Umbilical cord (tissue), 1 donor: ENCODE measurements at regions not wholly inside any gene's neighbourhood (a gene's known extent, or its start where the extent isn't known, plus 50 kb on each side); places are given as distances from the start of the nearest gene placed in this dataset.
"Not testable (repeated sequence)": the region's sequence is repeated elsewhere in the genome, so short reads cannot be mapped to it uniquely, and the experiment has no call there.

Experiments
- DNase-seq: peaks from one replicate; pipeline ENCODE4 v3.0.0-alpha.2; 2015; ENCODE audit warnings: low spot score

GRCh38 chr3:44128057-44128775, 113.5 kb upstream of the TOPAZ1 start:
- DNase-seq: no peak

GRCh38 chr3:44130249-44130648, 111.4 kb upstream of the TOPAZ1 start:
- no peak for DNase-seq

- DNase-seq: no peak
Measured at GRCh38 chr3:44132061-44132460, 109.6 kb upstream of the TOPAZ1 start.

- no peak for DNase-seq
Measured at GRCh38 chr3:44132593-44132992, 109.1 kb upstream of the TOPAZ1 start.

- DNase-seq: no peak
Measured at GRCh38 chr3:44136421-44136820, 105.3 kb upstream of the TOPAZ1 start.

- DNase-seq: no peak
Measured at GRCh38 chr3:44146073-44146472, 95.6 kb upstream of the TOPAZ1 start.

GRCh38 chr3:44159696-44160300, 81.9 kb upstream of the TOPAZ1 start:
- DNase-seq: peak; percentile 10

- no peak for DNase-seq
Measured at GRCh38 chr3:44160818-44161217, 80.9 kb upstream of the TOPAZ1 start.

GRCh38 chr3:44171891-44172290, 69.8 kb upstream of the TOPAZ1 start:
- DNase-seq: no peak

GRCh38 chr3:44172701-44173100, 69.0 kb upstream of the TOPAZ1 start:
- not testable (repeated sequence) for DNase-seq

- DNase-seq: no peak
Measured at GRCh38 chr3:44173263-44173662, 68.4 kb upstream of the TOPAZ1 start.

GRCh38 chr3:44175070-44175469, 66.6 kb upstream of the TOPAZ1 start:
- DNase-seq: no peak

- DNase-seq: no peak
Measured at GRCh38 chr3:44179246-44179645, 62.4 kb upstream of the TOPAZ1 start.

- no peak for DNase-seq
Measured at GRCh38 chr3:44184319-44184953, 57.2 kb upstream of the TOPAZ1 start.

GRCh38 chr3:44185396-44185915, 56.2 kb upstream of the TOPAZ1 start:
- no peak for DNase-seq

GRCh38 chr3:44186111-44186672, 55.5 kb upstream of the TOPAZ1 start:
- DNase-seq: no peak

- DNase-seq: no peak
Measured at GRCh38 chr3:44186712-44187111, 55.0 kb upstream of the TOPAZ1 start.
